Sigmoid colon (tissue), 4 donors: ENCODE measurements at regions not wholly inside any gene's neighbourhood (a gene's known extent, or its start where the extent isn't known, plus 50 kb on each side); places are given as distances from the start of the nearest gene placed in this dataset.

Source experiments
- EP300 ChIP-seq, 4 donors: sonication (generic); formaldehyde crosslinking; IDR thresholded peaks; one replicate each; pipeline ENCODE4 v1.6.1; 2017; ENCODE audit warnings: antibody characterized with exemption in 4 of 4
- POLR2A ChIP-seq, 2 donors: fragments of 450-650 bp; IDR thresholded peaks; one replicate each; pipeline ENCODE4 v1.6.1; 2016; ENCODE audit warnings: antibody characterized with exemption in 2 of 2, mild to moderate bottlenecking in 2 of 2, moderate library complexity in 2 of 2
- POLR2AphosphoS5 ChIP-seq, 4 donors: sonication (generic); formaldehyde crosslinking; IDR thresholded peaks; one replicate each; pipeline ENCODE4 v1.6.1; 2017; ENCODE audit warnings: antibody characterized with exemption in 4 of 4
- TF ChIP-seq, protein P1 (sequence below), 4 experiments: fragments of 450-650 bp in 3 of 4; fragments of 200-600 bp in 1 of 4; IDR thresholded peaks; one replicate each; pipeline ENCODE4 v1.5.1; 2016 to 2019; ENCODE audit warnings: antibody characterized with exemption in 4 of 4, mild to moderate bottlenecking in 3 of 4, moderate library complexity in 2 of 4

DNA sequence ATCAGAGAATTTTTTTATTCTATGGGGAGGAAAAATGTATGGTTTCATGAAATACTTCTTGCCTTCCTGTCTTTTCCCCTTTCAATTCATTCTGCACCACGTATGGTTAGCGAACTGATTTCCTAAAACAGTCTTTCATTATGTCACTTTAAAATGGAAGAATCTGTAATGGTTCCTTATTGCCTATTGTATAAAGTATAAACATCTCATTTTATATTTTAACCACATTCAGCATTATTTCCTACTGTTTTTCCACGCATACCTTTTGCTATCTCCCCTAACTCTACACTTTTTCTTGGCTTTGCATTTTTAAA lies 232.3 kb upstream of the B3GALT2 start:
- TF ChIP-seq POLR2A (IDR thresholded peaks at IDR 0.05): no peak
- TF ChIP-seq, protein P1, sequence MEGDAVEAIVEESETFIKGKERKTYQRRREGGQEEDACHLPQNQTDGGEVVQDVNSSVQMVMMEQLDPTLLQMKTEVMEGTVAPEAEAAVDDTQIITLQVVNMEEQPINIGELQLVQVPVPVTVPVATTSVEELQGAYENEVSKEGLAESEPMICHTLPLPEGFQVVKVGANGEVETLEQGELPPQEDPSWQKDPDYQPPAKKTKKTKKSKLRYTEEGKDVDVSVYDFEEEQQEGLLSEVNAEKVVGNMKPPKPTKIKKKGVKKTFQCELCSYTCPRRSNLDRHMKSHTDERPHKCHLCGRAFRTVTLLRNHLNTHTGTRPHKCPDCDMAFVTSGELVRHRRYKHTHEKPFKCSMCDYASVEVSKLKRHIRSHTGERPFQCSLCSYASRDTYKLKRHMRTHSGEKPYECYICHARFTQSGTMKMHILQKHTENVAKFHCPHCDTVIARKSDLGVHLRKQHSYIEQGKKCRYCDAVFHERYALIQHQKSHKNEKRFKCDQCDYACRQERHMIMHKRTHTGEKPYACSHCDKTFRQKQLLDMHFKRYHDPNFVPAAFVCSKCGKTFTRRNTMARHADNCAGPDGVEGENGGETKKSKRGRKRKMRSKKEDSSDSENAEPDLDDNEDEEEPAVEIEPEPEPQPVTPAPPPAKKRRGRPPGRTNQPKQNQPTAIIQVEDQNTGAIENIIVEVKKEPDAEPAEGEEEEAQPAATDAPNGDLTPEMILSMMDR (IDR thresholded peaks at IDR 0.05): no peak
- no peak for TF ChIP-seq POLR2AphosphoS5 (IDR thresholded peaks at IDR 0.05)
- no peak for TF ChIP-seq EP300 (IDR thresholded peaks at IDR 0.05)
